Smooth muscle cell (in vitro differentiated cells): ENCODE measurements at regions not wholly inside any gene's neighbourhood (a gene's known extent, or its start where the extent isn't known, plus 50 kb on each side); places are given as distances from the start of the nearest gene placed in this dataset.
"Not testable (repeated sequence)": the region's sequence is repeated elsewhere in the genome, so short reads cannot be mapped to it uniquely, and the experiment has no call there.

ENCODE experiments used
- DNase-seq: peaks from one replicate; lab custom pipeline; 2025; ENCODE audit not compliant: unreplicated experiment; lab: John Stamatoyannopoulos, UW
- H2AFZ ChIP-seq: fragments of 200-600 bp; sonication (generic); 2 replicates; pipeline ENCODE4 v1.6.0; 2016; ENCODE audit warnings: antibody characterized with exemption, low read depth, mild to moderate bottlenecking
- H3F3A ChIP-seq: fragments of 200-600 bp; sonication (generic); 2 replicates; pipeline ENCODE4 v1.6.0; 2017; ENCODE audit warnings: antibody characterized with exemption, low read depth
- H3K27ac ChIP-seq: fragments of 200-600 bp; sonication (generic); 2 replicates; pipeline ENCODE4 v1.5.1; 2016; ENCODE audit warnings: low read depth, mild to moderate bottlenecking
- H3K27me3 ChIP-seq: fragments of 200-600 bp; sonication (generic); 2 replicates; pipeline ENCODE4 v1.6.1; 2016; ENCODE audit warnings: low read depth, mild to moderate bottlenecking
- H3K36me3 ChIP-seq: fragments of 200-600 bp; sonication (generic); 2 replicates; pipeline ENCODE4 v1.5.1; 2016; ENCODE audit warnings: low read depth
- H3K4me1 ChIP-seq: fragments of 200-600 bp; sonication (generic); 2 replicates; pipeline ENCODE4 v1.5.1; 2016; ENCODE audit warnings: low read depth
- H3K4me2 ChIP-seq: fragments of 200-600 bp; sonication (generic); 2 replicates; pipeline ENCODE4 v1.6.0; 2016; ENCODE audit warnings: mild to moderate bottlenecking
- H3K4me3 ChIP-seq: fragments of 200-600 bp; sonication (generic); 2 replicates; pipeline ENCODE4 v1.5.1; 2016; ENCODE audit warnings: mild to moderate bottlenecking
- H3K79me2 ChIP-seq: fragments of 200-600 bp; sonication (generic); 2 replicates; pipeline ENCODE4 v1.6.0; 2016; ENCODE audit warnings: low read depth, mild to moderate bottlenecking
- H3K9ac ChIP-seq: fragments of 200-600 bp; sonication (generic); 2 replicates; pipeline ENCODE4 v1.6.0; 2016; ENCODE audit warnings: low read depth
- H3K9me3 ChIP-seq: fragments of 200-600 bp; sonication (generic); replicated peaks from 2 replicates; pipeline ENCODE4 v1.5.1; 2016; ENCODE audit warnings: low read depth
- H4K20me1 ChIP-seq: fragments of 200-600 bp; sonication (generic); 2 replicates; pipeline ENCODE4 v1.6.0; 2016; ENCODE audit warnings: low read depth
- CTCF ChIP-seq: fragments of 200-600 bp; sonication (generic); IDR thresholded peaks from 2 replicates; pipeline ENCODE4 v1.5.1; 2017; ENCODE audit warnings: borderline replicate concordance, mild to moderate bottlenecking, antibody characterized with exemption; ENCODE audit not compliant: insufficient read depth, poor library complexity, severe bottlenecking
- WGBS: methylation state at CpG from one replicate; pipeline ENCODE4 v1.1.7; 2016; ENCODE audit warnings: low lambda C conversion rate; 5-methylcytosine and 5-hydroxymethylcytosine counted together

- H3K9me3 ChIP-seq = no peaks in the 10 kb centered on the region
These were observed 247.4 kb upstream of the CHD1 start for GRCh38 chr5:99176186-99176585.

GRCh38 chr5:99169309-99169708, 240.5 kb upstream of the CHD1 start:
- Histone ChIP-seq H3K4me2 (peak overlapping the region; percentile 71), H3F3A (no peaks in the 10 kb centered on the region), H3K9ac (no peak overlapping the region), H3K27me3 (no peaks in the 10 kb centered on the region), H3K36me3 (no peaks in the 10 kb centered on the region), H2AFZ (peak overlapping the region; percentile 64), H3K27ac (no peak overlapping the region), H3K9me3 (no peaks in the 10 kb centered on the region), H3K4me3 (no peak overlapping the region), H3K4me1 (no peaks in the 10 kb centered on the region), H4K20me1 (no peaks in the 10 kb centered on the region), H3K79me2 (no peaks in the 10 kb centered on the region)
- 51% methylated on average over 3 of the region's 3 CpGs for WGBS
- peak; percentile 49 for TF ChIP-seq CTCF
- no peak for DNase-seq

More at GRCh38 chr5:99176186-99176585, 247.4 kb upstream of the CHD1 start:
- no peak overlapping the region for H3K9ac ChIP-seq
- no peak overlapping the region for H2AFZ ChIP-seq
- H3K4me3 ChIP-seq = no peak overlapping the region
- H3K4me2 ChIP-seq = no peak overlapping the region
- no peaks in the 10 kb centered on the region for H3K4me1 ChIP-seq
- H3F3A ChIP-seq = no peaks in the 10 kb centered on the region
- DNase-seq = no peak
- H3K27ac ChIP-seq = no peak overlapping the region
- no peaks in the 10 kb centered on the region for H3K27me3 ChIP-seq
- H4K20me1 ChIP-seq = no peaks in the 10 kb centered on the region
- no peak for TF ChIP-seq CTCF
- no peaks in the 10 kb centered on the region for H3K79me2 ChIP-seq
- no peaks in the 10 kb centered on the region for H3K36me3 ChIP-seq
- WGBS = 44% methylated on average over 1 of the region's 1 CpG

- WGBS = 89% methylated on average over 4 of the region's 4 CpGs
These were observed 232.7 kb upstream of the CHD1 start for GRCh38 chr5:99161538-99161937.

GRCh38 chr5:99156688-99157087, 227.9 kb upstream of the CHD1 start:
- Histone ChIP-seq H2AFZ (no peak overlapping the region), H3K9me3 (no peaks in the 10 kb centered on the region), H3K36me3 (no peaks in the 10 kb centered on the region), H3K4me1 (no peaks in the 10 kb centered on the region), H4K20me1 (no peaks in the 10 kb centered on the region), H3K9ac (no peak overlapping the region), H3F3A (no peaks in the 10 kb centered on the region), H3K27ac (no peak overlapping the region), H3K4me2 (no peak overlapping the region), H3K4me3 (no peak overlapping the region), H3K79me2 (no peaks in the 10 kb centered on the region), H3K27me3 (no peaks in the 10 kb centered on the region)
- WGBS = 97% methylated on average over 1 of the region's 1 CpG
- DNase-seq = no peak
- TF ChIP-seq CTCF = no peak

More at GRCh38 chr5:99161538-99161937, 232.7 kb upstream of the CHD1 start:
- H3K79me2 ChIP-seq, H4K20me1 ChIP-seq, H3K27me3 ChIP-seq, H3K4me2 ChIP-seq, H3K9ac ChIP-seq, H3K27ac ChIP-seq, H3F3A ChIP-seq, DNase-seq, H3K36me3 ChIP-seq, H3K9me3 ChIP-seq, H3K4me3 ChIP-seq, H2AFZ ChIP-seq, H3K4me1 ChIP-seq: not testable (repeated sequence)

GRCh38 chr5:99143283-99143795, 214.5 kb upstream of the CHD1 start:
- H3K9ac ChIP-seq, H3K4me3 ChIP-seq, H3K27me3 ChIP-seq, H3K4me2 ChIP-seq, H4K20me1 ChIP-seq, H3K9me3 ChIP-seq, H2AFZ ChIP-seq, H3K27ac ChIP-seq, DNase-seq, H3K4me1 ChIP-seq, H3K79me2 ChIP-seq, H3F3A ChIP-seq, H3K36me3 ChIP-seq: not testable (repeated sequence)
- WGBS = 59% methylated on average over 1 of the region's 1 CpG
